Eye (tissue), 1 donor: ENCODE measurements at regions not wholly inside any gene's neighbourhood (a gene's known extent, or its start where the extent isn't known, plus 50 kb on each side); places are given as distances from the start of the nearest gene placed in this dataset.

ENCODE experiments used
- DNase-seq: peaks from one replicate; pipeline ENCODE4 v3.0.0-alpha.2; 2015

- no peak for DNase-seq
Observed at GRCh38 chr7:156001496-156002260, 189.4 kb upstream of the SHH start.

- DNase-seq = no peak
Observed at GRCh38 chr7:156000601-156001396, 188.5 kb upstream of the SHH start.

GRCh38 chr7:155999631-156000489 is 187.6 kb upstream of the SHH start:
- no peak for DNase-seq

GRCh38 chr7:155998766-155999630 is 186.7 kb upstream of the SHH start:
- no peak for DNase-seq

- DNase-seq = no peak
Observed at GRCh38 chr7:155998328-155998691, 186.0 kb upstream of the SHH start.

- no peak for DNase-seq
Observed at GRCh38 chr7:155997431-155998327, 185.4 kb upstream of the SHH start.

- no peak for DNase-seq
Observed at GRCh38 chr7:155996718-155997280, 184.5 kb upstream of the SHH start.

GRCh38 chr7:155995183-155995612 is 182.9 kb upstream of the SHH start:
- DNase-seq = no peak

GRCh38 chr7:155994279-155994811 is 182.1 kb upstream of the SHH start:
- DNase-seq = no peak

GRCh38 chr7:155993420-155994278 is 181.4 kb upstream of the SHH start:
- DNase-seq = no peak

GRCh38 chr7:155992974-155993373 is 180.7 kb upstream of the SHH start:
- DNase-seq = no peak

GRCh38 chr7:155992538-155992937 is 180.3 kb upstream of the SHH start:
- DNase-seq = no peak

- no peak for DNase-seq
Observed at GRCh38 chr7:155992107-155992506, 179.8 kb upstream of the SHH start.

GRCh38 chr7:155991470-155991869 is 179.2 kb upstream of the SHH start:
- no peak for DNase-seq

- DNase-seq = no peak
Observed at GRCh38 chr7:155988416-155988815, 176.2 kb upstream of the SHH start.

- no peak for DNase-seq
Observed at GRCh38 chr7:155987681-155988235, 175.5 kb upstream of the SHH start.

- no peak for DNase-seq
Observed at GRCh38 chr7:155986497-155987160, 174.4 kb upstream of the SHH start.

- DNase-seq = no peak
Observed at GRCh38 chr7:155985518-155986250, 173.4 kb upstream of the SHH start.
